HepG2 (cell line): ENCODE measurements at regions not wholly inside any gene's neighbourhood (a gene's known extent, or its start where the extent isn't known, plus 50 kb on each side); places are given as distances from the start of the nearest gene placed in this dataset.
"Not testable (repeated sequence)": the region's sequence is repeated elsewhere in the genome, so short reads cannot be mapped to it uniquely, and the experiment has no call there.

Experiments used
- ATAC-seq: fragments of 200-7000 bp; cut with Tn5 transposase; 3 replicates; pipeline ENCODE4 v1.9.1; 2020; ENCODE audit warnings: mild to moderate bottlenecking, moderate library complexity
- BruUV-seq: library from RNA; stranded (reverse); fragments of 400-500 nt; replicated peaks from 2 replicates; lab custom pipeline; 2021; lab: Mats Ljungman, UMichigan
- CTCF ChIA-PET: fragments of 300-600 bp; formaldehyde crosslinking; extraction: SDS; loops from one replicate; lab custom pipeline; 2021; ENCODE audit warnings: low total read pairs, inconsistent platforms, low intra/inter-chr PET ratio; lab: Yijun Ruan, JAX
- POLR2A ChIA-PET: fragments of 350-600 bp; sonication (Branson Sonifier 250); formaldehyde crosslinking; loops from one replicate; lab custom pipeline; 2020; ENCODE audit warnings: antibody characterized with exemption, inconsistent platforms; lab: Yijun Ruan, JAX
- DNase-seq: peaks from one replicate; pipeline ENCODE4 v3.0.0-alpha.2; 2015; ENCODE audit warnings: low spot score
- FAIRE-seq: peaks from 3 replicates; lab custom pipeline; 2011; peaks lifted over from hg19 to GRCh38; lab: Jason Lieb, UNC
- H2AFZ ChIP-seq: one replicate; pipeline ENCODE4 v1.6.1; 2011; ENCODE audit warnings: low read length, inconsistent platforms
- H3K27ac ChIP-seq: fragments of 300-600 bp; 3 replicates; pipeline ENCODE4 v1.8.0; 2011; ENCODE audit warnings: mixed run types, mild to moderate bottlenecking, mixed read lengths, low read length, inconsistent platforms; ENCODE audit not compliant: insufficient read depth; ENCODE audit errors: extremely low read length
- H3K27me3 ChIP-seq, 2 experiments: fragments of 200-600 bp in 1 of 2; 2 replicates in 1 of 2; 3 replicates in 1 of 2; pipeline versions ENCODE4 v1.6.0 to v1.8.0; 2011; ENCODE audit warnings: low read length in 2 of 2, mild to moderate bottlenecking in 2 of 2, moderate library complexity in 2 of 2, inconsistent platforms in 1 of 2; ENCODE audit not compliant: insufficient read depth in 2 of 2, control insufficient read depth in 1 of 2
- H3K36me3 ChIP-seq, 2 experiments: fragments of 200-600 bp in 1 of 2; replicated peaks in 1 of 2; 2 replicates in 1 of 2; 3 replicates in 1 of 2; pipeline versions ENCODE4 v1.5.1 to v1.8.0; 2011; ENCODE audit warnings: low read length in 2 of 2, inconsistent platforms in 1 of 2; ENCODE audit not compliant: insufficient read depth in 2 of 2, control insufficient read depth in 1 of 2
- H3K4me1 ChIP-seq: 2 replicates; pipeline ENCODE4 v1.5.1; 2012; ENCODE audit warnings: low read length, inconsistent platforms; ENCODE audit not compliant: insufficient read depth
- H3K4me2 ChIP-seq: 2 replicates; pipeline ENCODE4 v1.6.0; 2011; ENCODE audit warnings: low read depth, low read length, inconsistent platforms
- H3K4me3 ChIP-seq, 3 experiments: fragments of 200-600 bp in 1 of 3; sonication (generic), shearing (Covaris generic) in 1 of 3; replicated peaks in 1 of 3; 2 replicates each; pipeline ENCODE4 v1.5.1; 2011 to 2016; ENCODE audit warnings: low read length in 3 of 3, inconsistent platforms in 2 of 3, low read depth in 2 of 3, mild to moderate bottlenecking in 2 of 3, control low read depth in 1 of 3, mixed read lengths in 1 of 3; ENCODE audit not compliant: insufficient read depth in 1 of 3
- H3K79me2 ChIP-seq: one replicate; pipeline ENCODE4 v1.6.1; 2011; ENCODE audit warnings: low read length, inconsistent platforms; ENCODE audit not compliant: insufficient read depth
- H3K9ac ChIP-seq: 2 replicates; pipeline ENCODE4 v1.6.0; 2011; ENCODE audit warnings: mild to moderate bottlenecking, low read depth, low read length, inconsistent platforms; ENCODE audit not compliant: insufficient read depth
- H3K9me3 ChIP-seq: 2 replicates; pipeline ENCODE4 v1.5.1; 2012; ENCODE audit warnings: mild to moderate bottlenecking, low read length
- H4K20me1 ChIP-seq: 2 replicates; pipeline ENCODE4 v1.6.0; 2011; ENCODE audit warnings: inconsistent platforms, mild to moderate bottlenecking, low read length, moderate library complexity; ENCODE audit not compliant: insufficient read depth
- ATF5 ChIP-seq: sonication (generic); formaldehyde crosslinking; IDR thresholded peaks from 2 replicates; pipeline ENCODE4 v1.4.0; 2020; ENCODE audit warnings: mild to moderate bottlenecking, low read depth, missing genetic modification reagents
- EHMT2 ChIP-seq: fragments of 200-600 bp; sonication (generic); IDR thresholded peaks from 2 replicates; pipeline ENCODE4 v1.7.0; 2017; ENCODE audit warnings: antibody characterized with exemption, low read depth, low read length, borderline replicate concordance
- PITX1 ChIP-seq: sonication (generic); formaldehyde crosslinking; IDR thresholded peaks from 2 replicates; pipeline ENCODE4 v1.5.1; 2020; ENCODE audit warnings: mild to moderate bottlenecking, missing genetic modification reagents
- RNF2 ChIP-seq: fragments of 450-650 bp; conservative IDR thresholded peaks from 2 replicates; pipeline ENCODE4 v1.6.1; 2016; ENCODE audit warnings: low read depth
- STAG1 ChIP-seq: sonication (generic); formaldehyde crosslinking; IDR thresholded peaks from 2 replicates; pipeline ENCODE4 v1.4.0; 2020; ENCODE audit warnings: missing genetic modification reagents
- ZBTB2 ChIP-seq: sonication (generic); formaldehyde crosslinking; IDR thresholded peaks from 2 replicates; pipeline ENCODE4 v1.8.0; 2022; ENCODE audit warnings: low read depth, missing genetic modification reagents
- ZNF12 ChIP-seq: sonication (generic); formaldehyde crosslinking; IDR thresholded peaks from 2 replicates; pipeline ENCODE4 v1.5.0; 2020; ENCODE audit warnings: missing genetic modification reagents
- ZNF576 ChIP-seq: sonication (generic); formaldehyde crosslinking; IDR thresholded peaks from 2 replicates; pipeline ENCODE4 v1.4.0; 2020; ENCODE audit warnings: mild to moderate bottlenecking, missing genetic modification reagents
- ZNF616 ChIP-seq: sonication (generic); formaldehyde crosslinking; IDR thresholded peaks from 2 replicates; pipeline ENCODE4 v1.5.0; 2020; ENCODE audit warnings: low read depth, mild to moderate bottlenecking, missing genetic modification reagents
- ZSCAN12 ChIP-seq: sonication (generic); formaldehyde crosslinking; IDR thresholded peaks from 2 replicates; pipeline ENCODE4 v1.9.0; 2021; ENCODE audit warnings: mild to moderate bottlenecking, missing genetic modification reagents
- WGBS: methylation state at CpG from one replicate; pipeline ENCODE4 v1.1.6; 2017; ENCODE audit warnings: low lambda C conversion rate; 5-methylcytosine and 5-hydroxymethylcytosine counted together
- in situ Hi-C: cut with HindIII; loops from 2 replicates; pipeline ENCODE4 v1.10.0; 2017; ENCODE audit warnings: low pct_unique_long_range_greater_than_20kb; ENCODE audit not compliant: extremely low pct_ligation_motif_present
- intact Hi-C: fragments of 100-400 bp; cut with micrococcal nuclease; formaldehyde crosslinking; loops from one replicate; pipeline ENCODE4 v1.10.0; 2022; ENCODE audit not compliant: unreplicated experiment

- no peak overlapping the region for H3K4me2 ChIP-seq
These were observed 451.4 kb upstream of the PDE3A start for GRCh38 chr12:19916974-19917373.

GRCh38 chr12:19921716-19922115 is 446.6 kb upstream of the PDE3A start:
- DNase-seq, POLR2A ChIA-PET, H3K27me3 ChIP-seq, H3K9ac ChIP-seq, H3K4me1 ChIP-seq, ATAC-seq, BruUV-seq, FAIRE-seq, CTCF ChIA-PET, H3K4me3 ChIP-seq, H3K4me2 ChIP-seq, H2AFZ ChIP-seq, H3K9me3 ChIP-seq, H4K20me1 ChIP-seq, H3K27ac ChIP-seq, intact Hi-C loops, in situ Hi-C loops, H3K36me3 ChIP-seq, H3K79me2 ChIP-seq: not testable (repeated sequence)
- WGBS = 49% methylated on average over 2 of the region's 2 CpGs

More at GRCh38 chr12:19916974-19917373, 451.4 kb upstream of the PDE3A start:
- BruUV-seq = no TSS peak
- Histone ChIP-seq H2AFZ (no peak overlapping the region), H3K27me3 (no peaks in the 10 kb centered on the region), H3K36me3 (no peaks in the 10 kb centered on the region), H3K79me2 (no peaks in the 10 kb centered on the region), H3K9ac (no peak overlapping the region), H3K27ac (no peak overlapping the region), H3K4me3 (no peak overlapping the region), H3K4me1 (0 out of 2 replicates have a peak, but pooled peaks cover 21% of the 10 kb centered on the region), H4K20me1 (no peaks in the 10 kb centered on the region), H3K9me3 (no peaks in the 10 kb centered on the region)
- no peak for ATAC-seq
- in situ Hi-C loops = no loop called here
- TF ChIP-seq PITX1 = no peak
- TF ChIP-seq ATF5 (CRISPR knock-in tag) = no peak
- TF ChIP-seq STAG1 (CRISPR knock-in tag) = no peak
- no peak for TF ChIP-seq ZBTB2 (CRISPR knock-in tag)
- no peak for TF ChIP-seq RNF2
- no peak for TF ChIP-seq ZNF616
- TF ChIP-seq ZNF12 = no peak
- no peak for TF ChIP-seq EHMT2
- no peak for TF ChIP-seq ZSCAN12
- no peak for TF ChIP-seq ZNF576 (CRISPR knock-in tag)
- intact Hi-C loops = no loop called here
- DNase-seq = no peak
- CTCF ChIA-PET = no interaction called here
- POLR2A ChIA-PET = no interaction called here
- FAIRE-seq = no peak
- 30% methylated on average over 3 of the region's 3 CpGs for WGBS
